Activated naive CD8-positive, alpha-beta T cell (primary cell): ENCODE measurements at regions not wholly inside any gene's neighbourhood (a gene's known extent, or its start where the extent isn't known, plus 50 kb on each side); places are given as distances from the start of the nearest gene placed in this dataset.

Source experiments
- H3K27ac Mint-ChIP-seq: one replicate; pipeline ENCODE4 v1.8.0; 2021; ENCODE audit warnings: mixed read lengths
- H3K27me3 Mint-ChIP-seq: one replicate; pipeline ENCODE4 v1.8.0; 2021; ENCODE audit warnings: mixed read lengths
- H3K36me3 Mint-ChIP-seq: one replicate; pipeline ENCODE4 v1.8.0; 2021; ENCODE audit warnings: mixed read lengths
- H3K4me1 Mint-ChIP-seq: one replicate; pipeline ENCODE4 v1.8.0; 2021; ENCODE audit warnings: low read depth, mixed read lengths
- H3K4me3 Mint-ChIP-seq: one replicate; pipeline ENCODE4 v1.8.0; 2021; ENCODE audit warnings: mild to moderate bottlenecking, mixed read lengths
- H3K9me3 Mint-ChIP-seq: one replicate; pipeline ENCODE4 v1.8.0; 2021; ENCODE audit warnings: low read depth, mixed read lengths

GRCh38 chr4:53788011-53788410, 196.7 kb upstream of the LNX1 start:
- Mint-ChIP-seq H3K4me1 (no peaks in the 10 kb centered on the region), H3K4me3 (no peak overlapping the region), H3K27me3 (peaks cover 5% of the 10 kb centered on the region), H3K9me3 (no peaks in the 10 kb centered on the region), H3K36me3 (no peaks in the 10 kb centered on the region), H3K27ac (no peak overlapping the region)

GRCh38 chr4:53786632-53787031, 195.3 kb upstream of the LNX1 start:
- no peak overlapping the region for H3K27ac Mint-ChIP-seq
- no peaks in the 10 kb centered on the region for H3K9me3 Mint-ChIP-seq
- H3K27me3 Mint-ChIP-seq, result peaks cover 2% of the 10 kb centered on the region
- H3K4me3 Mint-ChIP-seq, result no peak overlapping the region
- no peaks in the 10 kb centered on the region for H3K36me3 Mint-ChIP-seq
- no peaks in the 10 kb centered on the region for H3K4me1 Mint-ChIP-seq

- peaks cover 2% of the 10 kb centered on the region for H3K27me3 Mint-ChIP-seq
- H3K9me3 Mint-ChIP-seq, result no peaks in the 10 kb centered on the region
- H3K36me3 Mint-ChIP-seq, result no peaks in the 10 kb centered on the region
- no peak overlapping the region for H3K4me3 Mint-ChIP-seq
- no peak overlapping the region for H3K27ac Mint-ChIP-seq
- H3K4me1 Mint-ChIP-seq, result no peaks in the 10 kb centered on the region
Observed at GRCh38 chr4:53785996-53786395, 194.7 kb upstream of the LNX1 start.

GRCh38 chr4:53784112-53784511, 192.8 kb upstream of the LNX1 start:
- Mint-ChIP-seq H3K27ac (no peak overlapping the region), H3K4me1 (no peaks in the 10 kb centered on the region), H3K27me3 (peaks cover 4% of the 10 kb centered on the region), H3K36me3 (no peaks in the 10 kb centered on the region), H3K9me3 (no peaks in the 10 kb centered on the region), H3K4me3 (no peak overlapping the region)

GRCh38 chr4:53783208-53783859, 192.0 kb upstream of the LNX1 start:
- Mint-ChIP-seq H3K27ac (no peak overlapping the region), H3K27me3 (peaks cover 4% of the 10 kb centered on the region), H3K4me1 (no peaks in the 10 kb centered on the region), H3K4me3 (no peak overlapping the region), H3K36me3 (no peaks in the 10 kb centered on the region), H3K9me3 (no peaks in the 10 kb centered on the region)

- H3K9me3 Mint-ChIP-seq, result no peaks in the 10 kb centered on the region
- no peak overlapping the region for H3K4me3 Mint-ChIP-seq
Observed at GRCh38 chr4:53782458-53782845, 191.2 kb upstream of the LNX1 start.

GRCh38 chr4:53781629-53782457, 190.6 kb upstream of the LNX1 start:
- Mint-ChIP-seq H3K9me3 (no peaks in the 10 kb centered on the region), H3K27me3 (peaks cover 7% of the 10 kb centered on the region), H3K27ac (no peak overlapping the region), H3K4me3 (no peak overlapping the region), H3K36me3 (no peaks in the 10 kb centered on the region), H3K4me1 (no peaks in the 10 kb centered on the region)

More at GRCh38 chr4:53782458-53782845, 191.2 kb upstream of the LNX1 start:
- Mint-ChIP-seq H3K36me3 (no peaks in the 10 kb centered on the region), H3K27ac (no peak overlapping the region), H3K4me1 (no peaks in the 10 kb centered on the region), H3K27me3 (peaks cover 4% of the 10 kb centered on the region)

- Mint-ChIP-seq H3K27ac (no peak overlapping the region), H3K4me1 (no peaks in the 10 kb centered on the region), H3K9me3 (no peaks in the 10 kb centered on the region), H3K4me3 (no peak overlapping the region), H3K36me3 (no peaks in the 10 kb centered on the region), H3K27me3 (peaks cover 7% of the 10 kb centered on the region)
Observed at GRCh38 chr4:53780736-53781400, 189.6 kb upstream of the LNX1 start.

GRCh38 chr4:53779025-53779424, 187.7 kb upstream of the LNX1 start:
- Mint-ChIP-seq H3K27me3 (peaks cover 5% of the 10 kb centered on the region), H3K4me1 (no peaks in the 10 kb centered on the region), H3K36me3 (no peaks in the 10 kb centered on the region), H3K27ac (no peak overlapping the region), H3K4me3 (no peak overlapping the region), H3K9me3 (no peaks in the 10 kb centered on the region)

GRCh38 chr4:53778155-53778554, 186.9 kb upstream of the LNX1 start:
- peaks cover 5% of the 10 kb centered on the region for H3K27me3 Mint-ChIP-seq
- H3K9me3 Mint-ChIP-seq, result no peaks in the 10 kb centered on the region
- H3K27ac Mint-ChIP-seq, result no peak overlapping the region
- H3K4me1 Mint-ChIP-seq, result no peaks in the 10 kb centered on the region
- no peaks in the 10 kb centered on the region for H3K36me3 Mint-ChIP-seq
- H3K4me3 Mint-ChIP-seq, result no peak overlapping the region

GRCh38 chr4:53777244-53777984, 186.1 kb upstream of the LNX1 start:
- Mint-ChIP-seq H3K4me1 (no peaks in the 10 kb centered on the region), H3K4me3 (no peak overlapping the region), H3K27ac (no peak overlapping the region), H3K27me3 (peaks cover 5% of the 10 kb centered on the region), H3K9me3 (no peaks in the 10 kb centered on the region), H3K36me3 (no peaks in the 10 kb centered on the region)

- H3K27ac Mint-ChIP-seq, result no peak overlapping the region
- H3K27me3 Mint-ChIP-seq, result peaks cover 5% of the 10 kb centered on the region
- no peaks in the 10 kb centered on the region for H3K4me1 Mint-ChIP-seq
- no peaks in the 10 kb centered on the region for H3K9me3 Mint-ChIP-seq
- no peak overlapping the region for H3K4me3 Mint-ChIP-seq
- no peaks in the 10 kb centered on the region for H3K36me3 Mint-ChIP-seq
Observed at GRCh38 chr4:53776141-53776540, 184.9 kb upstream of the LNX1 start.

- Mint-ChIP-seq H3K27ac (no peak overlapping the region), H3K4me3 (no peak overlapping the region), H3K27me3 (peaks cover 5% of the 10 kb centered on the region), H3K36me3 (no peaks in the 10 kb centered on the region), H3K4me1 (no peaks in the 10 kb centered on the region), H3K9me3 (no peaks in the 10 kb centered on the region)
Observed at GRCh38 chr4:53775381-53775780, 184.1 kb upstream of the LNX1 start.

- H3K4me1 Mint-ChIP-seq, result no peaks in the 10 kb centered on the region
- H3K9me3 Mint-ChIP-seq, result no peaks in the 10 kb centered on the region
- no peaks in the 10 kb centered on the region for H3K36me3 Mint-ChIP-seq
- H3K4me3 Mint-ChIP-seq, result no peak overlapping the region
- no peaks in the 10 kb centered on the region for H3K27me3 Mint-ChIP-seq
- no peak overlapping the region for H3K27ac Mint-ChIP-seq
Observed at GRCh38 chr4:53771326-53771725, 180.0 kb upstream of the LNX1 start.

- Mint-ChIP-seq H3K9me3 (no peaks in the 10 kb centered on the region), H3K4me1 (no peaks in the 10 kb centered on the region), H3K27ac (no peak overlapping the region), H3K36me3 (no peaks in the 10 kb centered on the region), H3K4me3 (no peak overlapping the region), H3K27me3 (no peaks in the 10 kb centered on the region)
Observed at GRCh38 chr4:53767482-53767881, 176.2 kb upstream of the LNX1 start.
